NCI-H524 treated with DMSO at 0.1 percent for 48 hours (cell line): ENCODE measurements at regions not wholly inside any gene's neighbourhood (a gene's known extent, or its start where the extent isn't known, plus 50 kb on each side); places are given as distances from the start of the nearest gene placed in this dataset.
"Not testable (repeated sequence)": the region's sequence is repeated elsewhere in the genome, so short reads cannot be mapped to it uniquely, and the experiment has no call there.

Experiments used
- DNase-seq: peaks from one replicate; lab custom pipeline; 2025; lab: John Stamatoyannopoulos, UW

DNA sequence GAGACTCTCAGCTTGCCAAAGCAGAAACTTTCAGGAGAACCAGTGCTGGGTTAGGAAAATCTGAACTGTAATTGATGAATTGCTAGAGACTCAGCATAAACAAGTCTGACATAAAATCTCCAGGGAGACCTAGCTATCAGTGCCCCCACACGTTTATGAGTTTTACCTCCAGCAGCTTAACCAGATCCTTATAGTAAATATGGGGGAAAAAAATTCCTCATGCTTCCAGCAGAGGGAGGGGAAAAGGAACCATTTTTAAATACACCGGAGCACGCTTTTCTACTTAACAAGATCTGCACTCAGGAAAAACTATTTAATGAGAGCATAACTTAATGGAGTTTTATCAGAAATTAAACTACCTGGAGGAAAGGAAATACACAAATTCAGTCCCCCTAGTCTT, 1040.7 kb upstream of the INTU start:
- DNase-seq = no peak

DNA sequence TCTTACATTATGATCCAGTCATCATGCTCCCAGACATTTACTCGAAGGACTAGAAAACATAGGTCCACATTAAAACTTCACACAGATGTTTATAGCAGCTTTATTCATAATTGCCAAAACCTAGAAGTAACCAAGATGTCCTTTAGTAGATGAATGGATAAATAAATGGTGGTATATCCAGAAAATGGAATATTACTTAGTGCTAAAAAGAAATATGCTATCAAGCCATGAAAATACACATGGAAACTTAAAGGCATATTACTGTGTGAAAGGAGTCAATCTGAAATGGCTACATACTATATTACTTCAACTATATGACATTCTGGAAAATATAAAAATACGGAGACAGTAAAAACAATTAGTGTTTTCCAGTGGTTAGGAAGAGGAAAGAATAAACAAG, 1039.1 kb upstream of the INTU start:
- no peak for DNase-seq

DNA sequence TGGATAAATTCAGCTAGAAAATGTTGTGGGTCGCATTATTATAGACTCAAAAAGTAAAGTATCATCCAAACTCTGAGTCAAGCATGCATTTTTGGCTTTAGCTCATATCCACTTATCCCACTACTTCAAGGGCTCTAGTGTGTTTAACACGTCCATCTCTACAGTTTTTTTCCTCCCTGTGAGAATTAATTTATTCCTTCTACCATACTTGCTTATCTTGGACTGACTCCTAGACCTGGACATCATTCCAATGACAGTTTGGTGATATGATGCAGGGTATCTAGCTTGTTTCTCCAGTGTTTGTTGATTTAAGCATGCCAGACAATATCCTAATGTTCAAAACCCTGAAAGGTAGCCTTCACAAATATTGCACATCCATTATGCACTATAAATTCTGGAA, 1037.1 kb upstream of the INTU start:
- no peak for DNase-seq

DNA sequence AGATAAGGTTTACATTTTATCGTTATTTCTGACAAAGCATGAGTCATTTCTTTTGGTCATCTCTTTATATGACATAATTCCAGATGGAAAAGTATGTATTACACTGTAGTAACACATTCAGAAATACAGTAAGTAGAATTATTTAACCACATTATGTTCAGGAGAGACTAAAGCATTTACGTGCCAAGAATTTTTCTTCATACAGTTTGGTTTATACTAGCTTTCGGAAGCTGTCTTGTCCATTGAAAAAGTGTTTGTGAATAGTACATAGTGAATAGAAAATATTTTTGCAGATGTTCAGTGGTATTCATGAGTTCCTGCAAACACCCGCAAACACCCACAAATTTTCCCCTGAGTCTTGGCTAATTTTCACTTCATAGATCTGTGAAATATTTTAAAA, 1033.0 kb upstream of the INTU start:
- no peak for DNase-seq

DNA sequence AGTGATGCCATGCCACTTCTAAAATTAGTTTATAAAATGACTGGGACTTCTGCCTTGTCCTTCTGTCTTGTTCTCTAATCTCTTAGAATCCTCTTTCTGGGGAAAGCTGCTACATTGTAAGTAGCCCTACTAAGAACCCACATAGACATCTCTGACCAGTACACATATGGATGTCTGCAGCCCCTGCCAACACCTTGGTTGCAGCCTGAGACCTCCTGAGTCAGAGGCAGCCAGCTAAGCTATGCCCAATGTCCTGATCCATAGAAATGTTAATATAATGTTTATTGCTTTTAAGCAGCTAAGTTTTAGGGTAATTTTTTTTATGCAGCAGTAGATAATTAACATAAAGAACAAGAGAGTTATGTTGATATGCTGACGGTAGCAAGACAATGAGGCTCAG, 1029.5 kb upstream of the INTU start:
- no peak for DNase-seq

DNA sequence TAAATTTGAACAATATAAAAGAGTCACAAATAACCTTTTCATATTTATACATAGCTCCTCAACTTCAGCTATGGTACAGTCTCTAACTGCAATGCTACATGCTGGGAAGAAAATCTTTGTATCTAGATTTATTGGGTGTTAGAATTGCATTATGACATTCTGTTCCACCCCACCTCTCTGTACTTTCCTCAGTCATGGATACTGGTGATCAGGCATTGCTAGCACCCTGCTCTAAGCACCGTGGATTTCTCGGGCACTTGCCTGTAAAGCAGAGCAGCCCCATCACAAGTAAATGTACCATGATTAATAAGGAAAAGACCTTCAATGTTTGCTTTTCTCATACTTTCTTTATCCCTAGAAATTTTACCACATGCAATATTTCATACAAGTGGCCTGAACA, 1028.9 kb upstream of the INTU start:
- no peak for DNase-seq

DNA sequence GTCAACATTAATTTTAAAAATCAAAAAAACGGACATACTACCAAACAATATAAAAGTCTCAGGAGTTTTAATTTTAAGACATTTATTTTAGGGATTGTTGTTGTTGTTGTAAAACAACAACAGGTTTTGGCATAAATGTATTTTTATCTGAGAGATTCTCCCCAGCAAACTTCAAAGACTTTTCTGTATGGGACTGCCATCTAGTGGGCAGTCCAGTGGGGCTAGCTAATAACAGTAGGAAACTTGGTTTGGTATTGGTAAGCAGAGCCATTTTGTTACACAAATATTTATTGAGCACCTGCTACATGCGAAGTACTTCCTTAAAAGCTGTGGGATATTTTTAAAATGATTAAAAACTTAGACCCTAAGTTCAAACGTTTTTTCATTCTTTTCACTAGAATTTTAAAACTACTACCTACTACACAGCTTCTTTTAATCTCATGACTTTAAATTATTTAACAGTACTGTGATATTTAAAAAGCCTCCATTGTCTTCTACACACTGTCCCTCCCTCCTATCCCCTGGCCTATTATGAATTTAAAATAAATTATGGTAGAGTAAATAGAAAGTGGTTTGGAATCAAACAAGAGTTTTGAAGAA, 1028.4 kb upstream of the INTU start:
- DNase-seq = no peak

DNA sequence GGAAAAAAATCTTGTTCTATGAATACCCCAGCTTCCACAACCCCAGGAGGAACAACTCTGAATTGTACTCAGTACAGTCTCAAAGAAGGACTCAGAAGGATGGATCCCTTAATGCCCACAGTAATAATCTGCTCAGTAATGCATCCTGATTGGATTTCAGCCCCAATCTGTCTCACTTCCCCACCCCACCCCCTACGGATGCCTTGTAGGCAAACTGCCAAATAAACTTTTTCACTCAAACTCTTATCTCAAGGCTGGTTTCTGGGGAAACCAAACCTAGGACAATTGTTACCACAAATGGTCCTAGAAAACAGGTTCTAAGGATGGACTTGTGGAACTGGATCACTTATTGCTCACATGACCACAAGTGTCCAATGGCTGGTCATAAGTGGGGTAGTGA, 1021.8 kb upstream of the INTU start:
- no peak for DNase-seq

DNA sequence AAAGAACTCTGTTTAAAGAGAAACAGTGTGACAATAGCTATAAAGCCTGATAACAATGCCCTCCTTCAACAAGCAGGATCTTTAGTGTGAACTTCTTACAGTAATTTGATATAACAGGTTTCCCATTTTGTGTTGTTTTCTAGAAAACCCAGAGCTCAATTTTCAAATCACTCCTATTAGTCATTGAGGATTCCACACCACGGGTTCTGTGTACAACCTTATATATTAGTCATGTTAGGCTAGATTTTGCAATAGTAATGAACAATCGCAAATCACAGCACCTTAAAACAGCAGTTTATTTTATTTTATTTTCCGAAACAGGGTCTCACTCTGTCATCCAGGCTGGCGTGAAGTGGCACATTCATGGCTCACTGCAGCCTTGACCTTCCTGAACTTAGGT, 1020.9 kb upstream of the INTU start:
- no peak for DNase-seq

DNA sequence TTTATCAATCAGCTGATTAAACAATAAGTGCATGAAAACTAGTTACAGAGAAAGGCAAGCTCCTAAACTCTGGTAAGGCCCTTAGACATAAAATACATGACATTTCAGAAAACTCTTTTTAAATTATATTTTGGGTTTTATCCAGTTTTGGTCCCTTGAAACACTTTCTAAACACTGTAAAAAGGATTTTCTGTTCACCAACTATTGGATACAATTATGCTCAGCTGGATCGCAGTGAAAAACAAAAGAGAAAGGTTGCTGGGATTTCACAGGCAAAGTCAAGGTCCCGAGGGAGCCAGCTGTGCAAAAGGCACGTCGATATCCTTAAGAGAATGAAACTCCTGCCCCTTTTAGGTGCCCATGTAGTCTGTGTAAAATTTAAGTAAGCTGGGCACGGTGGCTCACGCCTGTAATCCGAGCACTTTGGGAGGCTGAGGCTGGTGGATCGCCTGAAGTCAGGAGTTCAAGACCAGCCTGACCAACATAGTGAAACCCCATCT, 1018.4 kb upstream of the INTU start:
- no peak for DNase-seq

DNA sequence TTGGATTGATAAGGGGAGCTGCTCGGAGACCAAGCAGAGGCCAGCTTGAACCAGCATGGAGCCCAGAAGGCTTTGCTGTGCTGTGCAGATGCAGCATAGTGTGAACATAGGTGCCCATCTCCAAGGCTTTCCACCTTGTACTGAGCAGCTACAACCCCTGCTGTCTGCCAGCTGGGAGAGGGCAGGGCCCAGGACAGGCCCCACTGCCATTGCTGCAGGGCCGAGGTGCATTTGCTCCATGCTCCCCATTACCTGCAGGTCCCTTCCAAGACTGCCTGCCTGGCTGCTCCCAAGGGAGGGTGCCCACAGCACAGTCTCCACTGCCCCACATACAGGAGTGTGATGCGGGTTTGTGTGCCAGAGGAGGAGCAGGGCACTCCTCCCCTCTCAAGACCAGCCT, 1016.0 kb upstream of the INTU start:
- no peak for DNase-seq

DNA sequence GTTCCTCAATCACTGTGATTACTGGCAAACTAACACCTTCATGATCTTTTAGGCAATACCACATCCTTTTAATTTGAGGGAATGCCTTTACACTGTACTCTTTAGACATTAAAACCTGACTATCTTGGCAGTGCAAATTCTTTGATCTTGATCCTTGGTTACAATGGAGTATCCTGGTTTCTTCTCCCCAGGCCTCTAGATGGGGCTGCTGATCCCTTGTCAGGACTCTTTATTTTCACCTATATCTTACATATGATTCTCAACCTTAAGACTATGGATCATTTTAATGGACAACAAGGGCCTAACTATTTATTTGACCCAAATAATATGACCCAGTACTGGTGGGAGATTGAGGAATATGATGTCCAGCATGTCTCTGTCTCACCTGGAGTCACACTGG, 1005.5 kb upstream of the INTU start:
- DNase-seq = no peak

DNA sequence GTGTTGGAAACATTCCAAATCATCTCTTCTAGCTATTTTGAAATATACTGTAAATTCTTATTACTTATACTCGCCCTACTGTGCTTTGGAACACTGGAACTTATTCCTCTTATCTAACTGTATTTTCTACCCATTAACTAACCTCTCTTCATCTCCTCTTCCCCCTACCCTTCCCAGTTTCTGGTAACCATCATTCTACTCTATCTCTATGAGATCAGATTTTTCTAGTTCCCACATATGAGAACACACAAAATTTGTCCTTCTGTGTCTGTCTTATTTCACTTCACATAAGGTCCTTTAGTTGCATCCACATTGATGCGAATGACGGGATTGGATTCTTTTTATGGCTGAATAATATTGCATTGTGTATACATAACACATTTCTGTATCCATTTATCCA, 1003.8 kb upstream of the INTU start:
- DNase-seq = no peak

DNA sequence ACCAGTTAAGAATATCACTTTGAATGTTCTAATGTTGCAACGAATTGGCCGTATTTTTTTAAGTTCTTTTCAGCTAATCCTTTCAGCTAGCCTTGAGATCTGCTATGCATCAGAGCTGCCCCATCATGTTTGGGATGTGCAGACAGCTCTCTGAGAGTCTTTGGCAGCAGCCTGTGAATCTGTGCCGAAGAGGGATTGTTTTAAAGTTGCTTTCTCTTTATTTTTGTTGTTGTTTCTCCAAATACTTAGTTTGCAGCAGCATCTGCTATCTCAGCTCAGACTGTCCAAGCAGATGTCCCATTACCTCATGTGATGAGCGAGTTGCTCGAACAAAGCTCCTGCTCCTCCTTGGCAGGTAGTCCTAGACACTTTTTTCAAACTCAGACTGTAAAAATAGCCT, 1002.5 kb upstream of the INTU start:
- no peak for DNase-seq

DNA sequence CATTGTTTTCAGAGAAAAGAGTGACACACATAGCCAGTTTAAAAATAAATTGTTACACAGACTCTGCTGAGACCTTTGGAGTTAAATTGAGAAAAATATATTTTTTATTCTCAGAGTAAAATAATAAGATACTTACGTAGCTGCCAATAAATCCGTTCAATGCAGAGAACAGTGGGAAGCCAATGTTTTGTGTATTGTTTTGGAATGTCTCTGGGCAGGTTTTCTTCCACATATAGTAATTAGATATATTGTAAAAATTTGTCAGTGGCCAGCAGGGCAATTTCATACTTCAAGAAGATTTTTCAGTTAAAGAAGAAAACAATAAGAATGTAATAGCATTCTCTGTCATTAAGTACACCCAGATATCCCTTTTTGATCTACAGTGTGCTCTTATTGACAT, 999.5 kb upstream of the INTU start:
- no peak for DNase-seq

DNA sequence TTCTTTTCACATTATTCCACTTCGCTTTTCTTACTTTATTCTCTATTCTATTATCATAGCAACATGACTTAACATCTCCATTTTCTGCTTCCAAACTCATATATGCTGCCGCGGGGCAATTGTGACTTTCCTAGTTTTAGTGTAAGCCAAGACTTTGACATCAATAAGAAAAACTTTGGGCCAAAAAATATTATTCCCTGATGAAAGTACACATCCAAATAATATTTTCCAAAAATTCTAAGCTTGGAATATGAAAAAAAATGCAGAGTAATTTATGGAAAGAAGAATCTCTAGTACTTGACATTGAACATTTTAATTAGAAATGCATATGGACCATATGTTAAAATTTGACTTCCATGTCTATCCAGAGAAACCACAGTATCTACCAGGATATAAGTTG, 995.1 kb upstream of the INTU start:
- DNase-seq = no peak

DNA sequence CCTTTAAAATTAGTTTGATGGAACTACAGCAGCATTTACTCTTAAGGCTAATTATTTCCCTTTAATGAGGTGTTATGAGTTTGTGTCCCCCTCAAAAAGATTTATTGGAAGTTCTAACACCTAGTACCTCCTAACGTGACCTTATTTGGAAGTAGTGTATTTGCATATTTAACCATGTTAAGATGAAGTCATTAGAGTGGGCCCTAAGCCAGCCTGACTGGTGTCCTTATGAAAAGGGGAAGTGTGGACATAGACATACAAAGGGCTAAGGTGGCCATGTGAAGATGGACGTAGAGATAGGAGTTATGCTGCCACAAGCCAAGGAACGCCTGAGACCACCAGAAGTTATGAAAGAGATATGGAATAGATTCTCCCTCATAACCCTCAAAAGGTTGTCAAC, 985.4 kb upstream of the INTU start:
- DNase-seq = no peak

DNA sequence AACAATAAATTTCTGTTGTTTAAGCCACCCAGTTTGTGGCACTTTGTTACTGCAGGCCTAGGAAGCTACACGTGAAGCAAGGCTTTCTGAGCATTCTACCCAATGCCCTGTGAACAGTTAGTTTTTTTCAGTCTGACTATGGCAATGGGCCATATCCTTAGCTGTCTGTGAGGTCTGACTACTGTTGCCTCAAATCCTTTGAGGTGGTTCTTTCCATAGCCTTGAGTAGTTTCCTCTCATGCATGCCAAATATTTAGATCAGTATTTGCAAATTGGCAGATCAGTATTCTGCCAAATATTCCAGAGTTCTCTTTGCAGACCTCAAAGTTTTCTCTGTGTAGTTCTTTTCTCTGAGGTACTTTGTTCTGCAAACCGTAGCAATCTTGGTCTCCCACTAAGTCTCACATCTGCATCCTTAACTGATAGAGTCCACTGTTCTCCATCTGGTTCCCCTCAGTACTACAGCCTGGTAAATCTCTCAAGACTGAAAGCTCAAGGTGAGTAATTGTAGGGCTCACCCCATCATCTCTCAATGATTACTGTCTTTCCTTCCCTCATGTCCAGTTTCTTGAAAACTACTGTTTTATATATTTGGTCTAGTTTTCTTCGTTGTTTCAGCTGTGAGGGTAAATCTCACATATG, 984.9 kb upstream of the INTU start:
- DNase-seq = no peak

DNA sequence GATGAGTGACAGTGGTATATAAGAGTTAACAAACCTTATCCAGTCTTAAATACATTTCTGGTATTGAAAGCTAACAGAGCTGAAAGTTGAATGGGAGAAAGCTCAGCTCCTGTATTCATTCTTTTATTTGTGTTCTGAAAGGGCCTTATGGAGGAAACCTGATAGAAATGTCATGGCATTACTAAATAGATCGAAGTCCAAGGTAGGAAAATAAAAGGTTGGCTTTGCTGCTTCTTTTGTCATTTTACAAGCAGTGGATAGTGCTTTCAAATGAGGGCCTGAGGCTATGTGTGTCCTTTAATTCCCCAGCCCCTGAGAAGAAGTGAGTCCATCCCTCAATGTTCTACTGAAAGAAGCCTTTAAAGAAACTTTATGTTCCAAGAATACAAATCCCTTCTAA, 974.3 kb upstream of the INTU start:
- DNase-seq = no peak

DNA sequence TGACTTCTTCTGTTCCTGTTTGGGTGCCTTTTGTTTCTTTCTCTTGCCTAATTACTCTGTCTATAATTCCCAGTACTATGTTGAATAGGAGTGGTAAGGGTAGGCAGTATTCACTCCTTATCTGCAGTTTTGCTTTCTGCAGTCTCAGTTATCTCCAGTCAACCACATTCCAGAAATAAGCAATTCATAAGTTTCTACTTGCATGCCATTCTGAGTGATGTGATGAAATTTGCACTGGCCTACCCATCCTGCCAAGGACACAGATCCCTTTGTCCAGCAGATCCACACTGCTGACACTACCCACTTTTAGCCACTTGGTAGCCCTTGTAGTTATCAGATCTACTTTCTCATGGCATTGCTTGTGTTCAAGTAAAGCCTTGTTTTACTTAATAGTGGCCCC, 971.6 kb upstream of the INTU start:
- DNase-seq = no peak

DNA sequence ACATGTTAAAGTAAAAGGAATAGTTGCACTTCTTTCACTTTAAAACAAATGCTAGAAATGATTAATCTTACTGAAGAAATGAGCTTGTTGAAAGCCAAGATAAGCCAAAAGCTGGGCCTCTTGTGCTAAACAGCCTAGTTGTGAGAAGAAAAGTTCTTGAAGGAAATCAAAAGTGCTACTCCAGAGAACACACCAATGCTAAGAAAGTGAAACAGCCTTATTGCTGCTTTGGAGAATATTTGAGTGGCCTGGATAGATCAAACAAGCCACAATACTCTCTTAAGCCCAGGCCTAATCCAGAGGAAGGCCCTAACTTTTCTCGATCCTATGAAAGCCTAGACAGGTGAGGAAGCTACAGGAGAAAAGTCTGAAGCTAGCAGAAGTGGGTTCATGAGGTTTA, 967.9 kb upstream of the INTU start:
- DNase-seq = no peak

DNA sequence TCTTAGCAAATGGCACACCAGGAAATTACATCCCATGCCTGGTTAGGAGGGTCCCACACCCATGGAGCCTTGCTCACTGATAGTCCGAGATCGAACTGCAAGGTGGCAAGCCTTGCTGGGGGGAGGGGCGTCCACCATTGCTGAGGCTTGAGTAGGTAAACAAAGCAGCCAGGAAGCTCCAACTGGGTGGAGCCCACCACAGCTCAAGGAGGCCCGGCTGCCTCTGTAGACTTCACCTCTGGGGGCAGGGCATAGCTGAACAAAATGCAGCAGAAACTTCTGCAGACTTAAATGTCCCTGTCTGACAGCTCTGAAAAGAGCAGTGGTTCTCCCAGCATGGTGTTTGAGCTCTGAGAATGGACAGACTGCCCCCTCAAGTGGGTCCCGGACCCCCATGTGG, 962.7 kb upstream of the INTU start:
- not testable (repeated sequence) for DNase-seq

DNA sequence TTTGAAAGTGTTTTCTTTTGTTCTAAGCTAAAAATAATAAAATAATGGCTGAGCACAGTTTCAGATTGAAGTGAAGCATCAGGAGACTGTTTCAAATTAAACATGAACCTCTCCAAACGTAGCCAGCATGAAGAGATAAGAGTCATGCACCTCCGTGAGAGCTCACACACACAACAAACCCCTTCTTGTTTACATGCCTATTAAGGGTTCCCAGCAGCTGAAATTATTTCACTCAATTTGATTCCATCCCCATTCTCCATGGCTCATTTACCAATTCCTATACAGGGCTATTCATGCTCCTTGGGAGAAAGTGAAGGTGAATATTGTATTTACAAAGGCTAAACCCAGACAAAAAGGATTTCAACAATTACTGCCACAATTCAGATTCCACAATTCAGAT, 954.1 kb upstream of the INTU start:
- no peak for DNase-seq

DNA sequence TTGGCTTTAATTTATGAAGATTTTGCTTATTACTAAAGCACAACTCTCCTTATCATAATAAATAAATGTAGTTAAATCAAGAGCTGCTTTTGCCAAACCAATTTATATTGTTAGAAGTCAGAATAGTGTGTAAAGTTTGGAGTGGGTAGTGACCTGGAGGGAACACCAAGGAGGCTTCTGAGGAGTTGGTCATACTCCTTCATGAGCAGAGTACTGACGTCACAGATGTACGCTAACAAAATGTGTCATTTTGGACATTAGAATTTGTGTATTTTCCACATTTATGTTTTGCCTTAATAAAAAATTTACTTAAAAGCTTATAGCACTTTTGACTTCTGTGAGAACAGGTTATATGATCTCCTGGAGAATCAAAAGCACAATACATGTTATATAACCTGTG, 953.5 kb upstream of the INTU start:
- DNase-seq = no peak
